ENCODE measurements at regions not wholly inside any gene's neighbourhood (a gene's known extent, or its start where the extent isn't known, plus 50 kb on each side); places are given as distances from the start of the nearest gene placed in this dataset.

DNA sequence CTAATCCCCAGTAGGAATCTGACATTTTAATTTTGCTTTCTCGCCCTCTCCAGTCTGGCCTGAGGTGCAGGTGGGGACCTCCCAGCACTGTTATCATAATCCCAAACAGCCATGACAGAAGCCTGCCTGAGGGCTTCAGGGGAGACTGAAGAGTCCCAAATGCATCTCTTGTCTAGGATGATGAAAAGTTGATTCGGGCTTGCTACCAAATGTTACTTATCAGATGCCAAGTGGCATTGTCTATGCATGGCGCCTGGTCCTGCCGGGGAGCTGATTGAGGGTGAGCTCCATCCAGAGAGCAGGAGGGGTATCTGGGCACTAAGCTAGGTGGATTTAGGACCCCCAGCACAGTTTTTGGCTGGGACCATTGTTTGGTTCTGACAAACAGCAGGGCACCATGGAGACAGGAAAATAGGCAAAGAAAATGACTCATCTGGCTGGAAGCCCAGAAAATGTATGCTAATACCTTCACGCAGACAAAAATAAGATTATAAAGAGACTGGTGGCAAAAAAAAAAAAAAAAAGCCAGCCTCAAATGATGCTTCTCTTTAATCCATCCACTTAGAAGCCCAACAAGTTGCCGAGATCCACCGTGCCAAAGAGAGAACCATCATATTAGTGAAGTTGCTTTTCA lies 513.7 kb upstream of the SULF2 start:
- WGBS, 2 experiments (ENCODE audit: insufficient coverage in 2 of 2) = 93 to 95% methylated on average over 3 to 4 of the region's 7 CpGs
- Histone ChIP-seq H3K9me3 (ENCODE audit: control insufficient read depth, low read length) (no peaks in the 10 kb centered on the region), H3K4me1 (ENCODE audit: control insufficient read depth, insufficient read depth, low read length, poor library complexity, severe bottlenecking) (peaks cover 34% of the 10 kb centered on the region), H3K27ac (ENCODE audit: low read depth, low read length, severe bottlenecking) (peak overlapping the region; percentile 74), H3K36me3 (ENCODE audit: control insufficient read depth, insufficient read depth, low read length) (no peaks in the 10 kb centered on the region), H3K4me3 (ENCODE audit: extremely low read depth, insufficient read depth, low read length, poor library complexity, severe bottlenecking) (no peak overlapping the region)

GRCh38 chr20:48298433-48298832 lies 513.2 kb upstream of the SULF2 start:
- Histone ChIP-seq H3K4me3 (ENCODE audit: extremely low read depth, insufficient read depth, low read length, poor library complexity, severe bottlenecking) (no peak overlapping the region), H3K4me1 (ENCODE audit: control insufficient read depth, insufficient read depth, low read length, poor library complexity, severe bottlenecking) (peaks cover 38% of the 10 kb centered on the region), H3K9me3 (ENCODE audit: control insufficient read depth, low read length) (no peaks in the 10 kb centered on the region), H3K27ac (ENCODE audit: low read depth, low read length, severe bottlenecking) (peak overlapping the region; percentile 74), H3K36me3 (ENCODE audit: control insufficient read depth, insufficient read depth, low read length) (no peaks in the 10 kb centered on the region)

DNA sequence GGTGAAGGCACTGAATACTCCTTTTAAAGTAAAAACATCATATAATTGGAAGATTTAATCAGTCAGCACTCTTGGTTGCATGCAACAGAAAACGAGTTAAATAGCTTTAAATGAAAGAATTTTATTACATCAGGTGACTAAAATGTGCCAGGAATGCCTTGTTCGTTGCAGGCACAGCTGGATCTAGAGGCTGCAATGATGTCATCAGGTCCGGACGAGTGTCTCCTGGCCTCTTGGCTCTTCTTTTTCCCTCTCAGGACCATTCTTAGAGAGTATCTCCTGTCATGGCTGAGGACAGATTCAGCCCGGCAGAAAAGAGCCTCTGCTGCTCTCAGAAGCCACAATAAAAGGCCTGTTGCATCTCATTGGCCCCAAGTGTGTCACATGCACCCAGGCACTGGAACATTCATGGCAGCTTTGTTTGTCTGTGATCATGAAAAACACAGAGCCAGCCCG lies 510.7 kb upstream of the SULF2 start:
- WGBS, 2 experiments (ENCODE audit: insufficient coverage in 2 of 2) = 40 to 49% methylated on average over 5 to 6 of the region's 6 CpGs
- Histone ChIP-seq H3K9me3 (ENCODE audit: control insufficient read depth, low read length) (no peaks in the 10 kb centered on the region), H3K4me3 (ENCODE audit: extremely low read depth, insufficient read depth, low read length, poor library complexity, severe bottlenecking) (no peak overlapping the region), H3K27ac (ENCODE audit: low read depth, low read length, severe bottlenecking) (peak overlapping the region; percentile 98), H3K4me1 (ENCODE audit: control insufficient read depth, insufficient read depth, low read length, poor library complexity, severe bottlenecking) (peaks cover 45% of the 10 kb centered on the region), H3K36me3 (ENCODE audit: control insufficient read depth, insufficient read depth, low read length) (no peaks in the 10 kb centered on the region)

- peaks cover 45% of the 10 kb centered on the region for H3K4me1 ChIP-seq (ENCODE audit: control insufficient read depth, insufficient read depth, low read length, poor library complexity, severe bottlenecking)
- no peaks in the 10 kb centered on the region for H3K9me3 ChIP-seq (ENCODE audit: control insufficient read depth, low read length)
- peak overlapping the region; percentile 98 for H3K27ac ChIP-seq (ENCODE audit: low read depth, low read length, severe bottlenecking)
- H3K36me3 ChIP-seq (ENCODE audit: control insufficient read depth, insufficient read depth, low read length) = no peaks in the 10 kb centered on the region
- H3K4me3 ChIP-seq (ENCODE audit: extremely low read depth, insufficient read depth, low read length, poor library complexity, severe bottlenecking) = no peak overlapping the region
- 0 to 14% methylated on average over 1 to 4 of the region's 5 CpGs for WGBS, 2 experiments (ENCODE audit: insufficient coverage in 2 of 2)
These were observed 510.2 kb upstream of the SULF2 start for GRCh38 chr20:48295445-48295903.

DNA sequence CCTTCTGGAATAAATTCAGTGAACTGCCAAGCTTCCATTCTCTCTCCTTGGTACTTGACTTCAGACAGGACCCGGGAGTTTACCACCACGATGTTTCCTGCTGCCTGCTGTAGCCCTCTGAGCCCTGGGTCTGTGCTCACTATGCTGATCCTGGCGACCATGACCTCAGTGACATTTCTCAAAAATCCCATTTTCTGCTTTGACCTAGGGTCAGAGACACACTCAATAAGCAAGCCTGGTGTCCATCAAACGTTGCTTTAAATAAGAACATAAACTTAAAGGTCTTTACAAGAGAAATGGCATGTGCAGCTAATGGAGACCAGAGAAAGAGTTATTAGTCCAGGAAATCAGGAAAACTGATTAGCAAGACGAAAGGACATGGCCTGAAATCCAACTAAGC lies 509.7 kb upstream of the SULF2 start:
- H3K4me3 ChIP-seq (ENCODE audit: extremely low read depth, insufficient read depth, low read length, poor library complexity, severe bottlenecking) = no peak overlapping the region
- peaks cover 45% of the 10 kb centered on the region for H3K4me1 ChIP-seq (ENCODE audit: control insufficient read depth, insufficient read depth, low read length, poor library complexity, severe bottlenecking)
- peak overlapping the region; percentile 98 for H3K27ac ChIP-seq (ENCODE audit: low read depth, low read length, severe bottlenecking)
- 39 to 42% methylated on average over 4 of the region's 5 CpGs for WGBS, 2 experiments (ENCODE audit: insufficient coverage in 2 of 2)
- H3K9me3 ChIP-seq (ENCODE audit: control insufficient read depth, low read length) = no peaks in the 10 kb centered on the region
- H3K36me3 ChIP-seq (ENCODE audit: control insufficient read depth, insufficient read depth, low read length) = no peaks in the 10 kb centered on the region

DNA sequence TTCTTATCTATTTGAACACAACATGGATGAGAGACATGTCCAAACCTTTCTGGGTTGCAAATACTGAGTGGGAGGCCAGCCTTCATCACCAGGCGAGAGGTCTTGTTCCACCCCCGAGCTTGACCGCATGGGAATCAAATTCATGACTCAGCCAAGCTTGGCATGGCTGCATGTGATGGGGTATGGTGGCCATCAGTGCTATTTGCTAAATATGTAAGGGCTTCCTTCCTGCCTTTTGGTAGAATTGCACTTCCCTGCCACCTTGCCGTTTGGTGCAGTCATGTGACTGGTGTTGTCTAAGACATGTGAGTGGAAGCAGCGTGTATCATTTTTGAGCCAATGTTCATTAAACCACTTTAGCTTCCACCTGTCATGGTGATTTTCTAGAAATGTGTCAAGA lies 508.9 kb upstream of the SULF2 start:
- WGBS, 2 experiments (ENCODE audit: insufficient coverage in 2 of 2) = 83 to 95% methylated on average over 3 to 4 of the region's 5 CpGs
- Histone ChIP-seq H3K27ac (ENCODE audit: low read depth, low read length, severe bottlenecking) (peak overlapping the region; percentile 98), H3K4me1 (ENCODE audit: control insufficient read depth, insufficient read depth, low read length, poor library complexity, severe bottlenecking) (peaks cover 41% of the 10 kb centered on the region), H3K4me3 (ENCODE audit: extremely low read depth, insufficient read depth, low read length, poor library complexity, severe bottlenecking) (no peak overlapping the region), H3K36me3 (ENCODE audit: control insufficient read depth, insufficient read depth, low read length) (no peaks in the 10 kb centered on the region), H3K9me3 (ENCODE audit: control insufficient read depth, low read length) (no peaks in the 10 kb centered on the region)

DNA sequence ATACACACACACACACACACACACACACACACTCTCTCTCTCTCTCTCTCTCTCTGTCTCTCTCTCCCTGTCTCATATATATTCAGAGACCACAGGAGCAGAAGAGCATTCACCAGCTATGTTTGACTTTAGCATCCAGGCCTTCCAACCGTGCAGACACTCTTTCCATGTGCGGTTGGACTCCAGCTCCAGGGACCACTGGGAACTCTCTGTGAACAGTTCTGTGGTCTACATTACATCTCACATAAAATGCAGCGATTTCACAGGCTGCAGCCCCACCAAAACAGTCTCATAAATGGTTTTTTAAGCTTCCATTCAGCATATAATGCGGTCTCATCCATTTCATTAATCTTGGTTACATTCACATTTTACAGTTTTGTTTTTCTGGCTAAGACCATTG lies 508.4 kb upstream of the SULF2 start:
- H3K4me1 ChIP-seq (ENCODE audit: control insufficient read depth, insufficient read depth, low read length, poor library complexity, severe bottlenecking) = peaks cover 37% of the 10 kb centered on the region
- no peak overlapping the region for H3K4me3 ChIP-seq (ENCODE audit: extremely low read depth, insufficient read depth, low read length, poor library complexity, severe bottlenecking)
- H3K9me3 ChIP-seq (ENCODE audit: control insufficient read depth, low read length) = no peaks in the 10 kb centered on the region
- WGBS, 2 experiments (ENCODE audit: insufficient coverage in 2 of 2) = 68 to 79% methylated on average over 4 of the region's 4 CpGs
- no peak overlapping the region for H3K27ac ChIP-seq (ENCODE audit: low read depth, low read length, severe bottlenecking)
- H3K36me3 ChIP-seq (ENCODE audit: control insufficient read depth, insufficient read depth, low read length) = no peaks in the 10 kb centered on the region

DNA sequence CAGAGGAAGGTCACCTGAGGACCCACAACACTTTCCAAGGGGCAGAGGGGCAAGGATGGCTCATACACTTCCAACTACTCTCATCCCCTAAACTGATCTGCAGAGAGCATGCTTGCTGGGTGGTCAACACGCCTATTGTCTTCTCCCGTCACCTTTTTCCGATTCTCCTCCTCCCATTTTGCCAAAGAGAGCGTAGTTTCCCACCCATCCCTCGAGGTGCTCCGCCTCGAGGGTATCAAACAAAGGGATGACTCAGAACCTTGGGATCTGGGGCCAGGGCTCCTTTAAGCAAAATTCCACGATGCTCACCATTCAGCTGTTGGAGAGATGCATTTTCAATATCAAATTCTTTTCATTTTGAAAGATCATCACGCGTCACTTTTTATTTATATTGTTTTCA lies 507.5 kb upstream of the SULF2 start:
- H3K36me3 ChIP-seq (ENCODE audit: control insufficient read depth, insufficient read depth, low read length) = no peaks in the 10 kb centered on the region
- H3K4me3 ChIP-seq (ENCODE audit: extremely low read depth, insufficient read depth, low read length, poor library complexity, severe bottlenecking) = no peak overlapping the region
- H3K27ac ChIP-seq (ENCODE audit: low read depth, low read length, severe bottlenecking) = no peak overlapping the region
- H3K9me3 ChIP-seq (ENCODE audit: control insufficient read depth, low read length) = no peaks in the 10 kb centered on the region
- peaks cover 33% of the 10 kb centered on the region for H3K4me1 ChIP-seq (ENCODE audit: control insufficient read depth, insufficient read depth, low read length, poor library complexity, severe bottlenecking)
- WGBS, 2 experiments (ENCODE audit: insufficient coverage in 2 of 2) = 34 to 53% methylated on average over 3 to 5 of the region's 10 CpGs

GRCh38 chr20:48291896-48292295 lies 506.6 kb upstream of the SULF2 start:
- WGBS, 2 experiments (ENCODE audit: insufficient coverage in 2 of 2) = 88 to 100% methylated on average over 4 of the region's 4 CpGs
- no peak overlapping the region for H3K27ac ChIP-seq (ENCODE audit: low read depth, low read length, severe bottlenecking)
- no peaks in the 10 kb centered on the region for H3K9me3 ChIP-seq (ENCODE audit: control insufficient read depth, low read length)
- no peak overlapping the region for H3K4me3 ChIP-seq (ENCODE audit: extremely low read depth, insufficient read depth, low read length, poor library complexity, severe bottlenecking)
- no peaks in the 10 kb centered on the region for H3K36me3 ChIP-seq (ENCODE audit: control insufficient read depth, insufficient read depth, low read length)
- peaks cover 38% of the 10 kb centered on the region for H3K4me1 ChIP-seq (ENCODE audit: control insufficient read depth, insufficient read depth, low read length, poor library complexity, severe bottlenecking)

- Histone ChIP-seq H3K4me1 (ENCODE audit: control insufficient read depth, insufficient read depth, low read length, poor library complexity, severe bottlenecking) (peaks cover 38% of the 10 kb centered on the region), H3K9me3 (ENCODE audit: control insufficient read depth, low read length) (no peaks in the 10 kb centered on the region), H3K27ac (ENCODE audit: low read depth, low read length, severe bottlenecking) (no peak overlapping the region), H3K4me3 (ENCODE audit: extremely low read depth, insufficient read depth, low read length, poor library complexity, severe bottlenecking) (no peak overlapping the region), H3K36me3 (ENCODE audit: control insufficient read depth, insufficient read depth, low read length) (no peaks in the 10 kb centered on the region)
- whole genome bisulfite sequencing, 2 experiments (ENCODE audit: insufficient coverage in 2 of 2) = 89 to 93% methylated on average over 2 of the region's 2 CpGs
These were observed 503.7 kb upstream of the SULF2 start for GRCh38 chr20:48288930-48289507.

DNA sequence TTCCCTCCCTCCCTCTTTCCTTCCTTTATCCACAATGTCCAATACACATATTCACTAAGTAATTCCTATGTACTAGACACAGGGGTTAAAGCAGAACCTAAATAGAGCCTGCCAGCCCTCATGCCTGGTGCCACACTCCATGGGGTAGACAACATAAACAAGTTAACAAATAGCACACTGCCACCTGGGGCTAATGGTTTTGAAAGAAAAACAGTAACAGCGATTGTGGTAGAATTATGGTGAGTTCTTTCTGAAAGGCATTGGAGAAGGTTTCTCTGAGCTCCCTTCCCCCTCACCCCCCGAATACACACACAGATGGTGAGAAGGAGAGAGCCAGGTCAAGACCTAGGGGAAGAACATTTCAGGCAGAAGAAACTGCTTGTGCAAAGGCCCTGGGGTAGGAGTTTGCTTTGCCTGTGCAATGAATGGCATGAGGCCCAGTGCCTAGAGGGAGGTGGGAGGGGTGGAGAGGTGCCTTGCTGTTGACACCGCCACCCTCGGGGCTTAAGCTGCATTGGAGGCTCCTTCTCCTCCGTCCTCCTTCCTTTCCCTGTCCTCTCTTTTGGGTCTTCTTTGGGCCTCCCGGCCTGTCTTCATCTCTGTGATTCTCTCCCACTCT lies 502.4 kb upstream of the SULF2 start:
- Histone ChIP-seq H3K27ac (ENCODE audit: low read depth, low read length, severe bottlenecking) (no peak overlapping the region), H3K9me3 (ENCODE audit: control insufficient read depth, low read length) (no peaks in the 10 kb centered on the region), H3K4me1 (ENCODE audit: control insufficient read depth, insufficient read depth, low read length, poor library complexity, severe bottlenecking) (peaks cover 33% of the 10 kb centered on the region), H3K36me3 (ENCODE audit: control insufficient read depth, insufficient read depth, low read length) (no peaks in the 10 kb centered on the region), H3K4me3 (ENCODE audit: extremely low read depth, insufficient read depth, low read length, poor library complexity, severe bottlenecking) (no peak overlapping the region)
- 80 to 91% methylated on average over 1 to 4 of the region's 6 CpGs for WGBS, 2 experiments (ENCODE audit: insufficient coverage in 2 of 2)
